Stimulated activated CD4-positive, alpha-beta T cell treated with anti-CD3 and anti-CD28 coated beads, Interleukin-4, amount 100 ng/mL, for 4 hours (primary cell): ENCODE measurements at regions not wholly inside any gene's neighbourhood (a gene's known extent, or its start where the extent isn't known, plus 50 kb on each side); places are given as distances from the start of the nearest gene placed in this dataset.
"Not testable (repeated sequence)": the region's sequence is repeated elsewhere in the genome, so short reads cannot be mapped to it uniquely, and the experiment has no call there.

ENCODE experiments used
- DNase-seq, 2 experiments: peaks; one replicate each; pipeline ENCODE4 v3.0.0-alpha.2; 2020

DNA sequence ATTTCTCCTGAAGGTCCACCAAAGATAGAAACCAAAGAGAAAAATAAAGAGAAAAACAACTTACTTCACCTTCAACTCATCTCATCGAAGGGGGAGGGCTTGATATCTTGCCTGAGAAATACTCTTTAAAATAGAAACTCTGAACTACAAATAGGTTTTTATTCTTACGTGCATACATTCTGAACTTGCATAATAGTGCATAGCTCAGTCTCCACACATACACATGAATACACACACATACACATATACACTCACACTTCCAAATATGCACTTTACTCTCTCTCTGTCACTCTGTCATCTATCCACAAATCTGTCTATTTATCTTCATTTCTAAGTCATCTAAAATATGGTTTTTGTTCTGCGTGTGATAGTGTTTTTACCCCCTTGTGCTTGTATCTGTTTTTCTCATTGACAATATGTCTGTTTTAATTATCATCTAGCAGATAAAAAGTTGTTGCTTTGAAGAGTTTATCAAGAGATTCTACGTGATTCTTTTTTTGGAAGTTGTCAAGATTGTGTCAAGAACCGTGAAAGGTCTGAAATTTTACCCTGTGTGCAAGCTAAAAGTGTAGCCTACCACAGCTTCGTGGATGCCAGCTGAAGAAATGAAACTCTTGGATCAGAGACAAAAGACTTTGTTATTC, 468.8 kb downstream of the EPM2A start:
- DNase-seq = no peak

DNA sequence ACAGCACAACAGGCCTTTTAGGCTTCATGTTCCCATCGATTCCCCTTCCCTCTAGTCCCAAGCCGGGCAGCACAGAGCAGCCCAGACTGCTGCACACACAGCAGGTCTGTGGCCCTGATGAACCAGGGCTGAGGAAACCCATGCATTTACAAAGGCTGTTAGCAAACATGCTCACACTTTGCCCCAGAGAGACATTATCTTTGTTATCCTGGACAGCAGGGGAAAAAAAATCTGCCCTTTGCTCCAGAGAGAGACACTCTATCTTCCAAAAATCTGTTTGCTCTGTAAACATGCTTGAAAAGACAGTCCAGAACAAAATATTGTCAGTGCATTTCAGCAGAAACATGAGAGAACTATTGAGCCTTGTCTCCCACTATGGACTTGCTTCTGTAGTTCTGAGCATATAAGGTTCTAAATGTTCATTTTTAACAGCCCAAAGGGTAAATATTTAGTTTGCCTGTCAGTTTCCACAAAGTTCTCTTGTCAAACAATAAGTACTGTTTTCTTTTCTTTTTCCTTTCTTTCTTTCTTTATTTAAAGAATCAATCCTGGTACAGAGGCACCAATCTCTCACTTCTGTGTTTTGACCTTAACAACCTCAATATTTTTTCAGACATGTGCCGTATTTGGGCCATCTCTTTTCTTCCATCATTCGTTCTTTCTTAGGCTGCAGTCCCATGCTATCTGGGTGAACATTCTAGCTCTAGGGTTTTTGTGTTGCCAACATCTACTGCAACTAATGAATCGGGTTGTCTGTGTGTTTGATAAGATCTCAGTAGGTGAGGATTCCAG, 468.0 kb downstream of the EPM2A start:
- no peak for DNase-seq

DNA sequence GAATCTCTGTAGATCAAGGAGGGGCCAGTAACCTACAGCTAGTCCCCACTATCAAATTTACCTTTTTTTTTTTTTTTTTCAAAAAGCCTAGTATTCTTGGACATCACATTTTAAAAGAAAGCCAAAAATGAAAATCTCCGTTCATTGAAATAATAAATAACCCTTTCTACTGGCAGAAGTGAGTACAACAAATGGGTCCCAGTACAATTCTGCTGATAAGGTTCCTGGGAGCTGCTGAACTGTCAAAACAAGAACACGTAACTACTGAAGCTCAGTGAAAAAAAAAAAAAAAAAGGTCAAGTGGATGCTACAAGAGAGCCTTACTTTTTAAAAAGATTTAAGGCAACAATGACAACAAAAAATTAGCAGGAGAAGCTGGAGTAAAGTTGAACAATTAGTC, 464.9 kb downstream of the EPM2A start:
- no peak for DNase-seq

DNA sequence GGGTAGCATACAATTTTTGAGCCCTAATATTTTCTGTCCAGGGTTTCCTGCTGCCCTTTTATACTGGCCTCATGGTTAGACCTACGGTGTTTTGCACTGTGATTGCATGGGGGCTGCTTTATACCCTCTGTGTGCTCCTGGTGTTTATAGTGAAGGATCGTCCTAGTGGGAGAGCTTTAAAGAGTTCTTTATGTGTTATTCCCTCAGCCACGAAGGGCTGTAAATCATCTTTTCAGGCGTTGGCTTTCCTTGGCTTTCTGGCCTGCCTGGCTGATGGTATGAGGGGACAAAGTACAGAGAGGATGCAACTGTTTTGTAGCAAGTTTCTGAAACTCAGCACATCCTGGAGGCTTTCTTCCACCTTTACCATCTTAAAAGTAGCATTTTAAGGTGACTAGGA, 464.3 kb downstream of the EPM2A start:
- no peak for DNase-seq

DNA sequence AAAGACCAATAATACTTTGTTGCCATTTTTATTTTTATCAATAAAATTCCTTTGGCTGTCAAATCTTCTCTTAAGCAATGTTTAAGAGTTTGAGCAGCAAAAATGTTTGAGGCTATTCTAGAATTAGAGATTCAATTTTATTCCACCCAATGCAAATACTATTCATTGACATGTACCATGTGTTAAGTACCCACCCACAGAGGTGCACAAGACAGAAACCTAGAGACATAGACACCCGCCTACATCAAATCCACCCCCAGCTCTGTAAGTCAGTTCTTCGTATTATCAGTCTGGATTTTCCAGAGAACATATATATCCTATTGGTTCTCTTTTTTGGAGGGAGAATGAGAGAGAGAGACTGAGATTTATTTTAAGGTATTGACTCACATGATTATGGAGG, 463.7 kb downstream of the EPM2A start:
- DNase-seq = no peak

DNA sequence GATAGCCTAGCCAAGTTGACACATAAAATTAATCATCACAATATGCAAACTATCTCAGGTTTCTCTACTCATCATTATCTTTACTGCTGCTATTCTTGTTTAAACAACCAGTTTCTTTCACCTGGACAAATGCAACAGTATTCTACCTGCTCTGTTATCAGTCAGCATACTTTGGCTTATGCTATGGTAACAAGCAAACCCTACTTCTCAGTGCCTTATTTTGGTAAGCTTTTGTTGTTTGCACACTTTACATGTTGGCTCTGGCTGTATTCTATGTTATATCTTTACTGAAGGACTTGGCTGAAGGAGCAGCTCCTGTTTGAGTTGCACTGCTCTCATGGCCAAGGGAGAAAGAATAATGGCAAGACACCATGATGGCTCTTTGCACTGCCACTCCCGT, 463.1 kb downstream of the EPM2A start:
- no peak for DNase-seq

DNA sequence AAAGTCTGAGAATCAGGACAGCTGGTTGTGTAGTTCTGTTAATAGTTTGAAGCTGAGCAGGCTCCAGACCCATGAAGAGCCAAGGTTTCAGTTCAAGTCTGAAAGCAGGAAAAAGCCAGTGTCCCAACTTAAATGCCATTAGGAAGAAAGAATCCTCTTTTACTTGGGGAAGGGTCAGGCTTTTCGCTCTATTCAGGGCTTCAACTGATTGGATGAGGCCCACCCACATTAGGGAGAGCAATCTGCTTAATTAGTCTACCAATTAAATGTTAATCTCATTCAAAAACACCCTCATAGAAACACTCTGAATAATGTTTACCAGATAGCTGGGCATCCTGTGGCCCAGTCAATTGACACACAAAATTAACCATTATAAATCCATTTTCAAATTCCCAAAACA, 462.2 kb downstream of the EPM2A start:
- DNase-seq = no peak

DNA sequence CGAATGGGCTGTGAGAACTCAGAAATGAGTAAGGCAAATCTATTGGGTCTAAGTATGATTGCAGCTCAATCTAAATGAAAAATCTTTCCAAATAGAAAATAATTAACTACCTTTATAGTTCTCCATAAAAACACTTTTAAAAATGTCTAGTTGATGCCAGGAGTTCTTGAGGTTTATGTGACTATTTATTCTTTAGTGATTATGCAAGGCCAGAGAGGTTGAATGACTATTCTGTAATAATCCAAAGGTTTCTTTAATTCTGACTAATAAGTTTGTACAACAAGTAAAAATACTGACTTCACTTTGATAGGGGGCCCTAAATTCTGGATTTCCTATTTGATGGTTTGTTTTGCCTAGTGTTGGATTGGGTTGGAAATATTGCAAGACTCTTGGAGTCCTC, 461.2 kb downstream of the EPM2A start:
- no peak for DNase-seq

DNA sequence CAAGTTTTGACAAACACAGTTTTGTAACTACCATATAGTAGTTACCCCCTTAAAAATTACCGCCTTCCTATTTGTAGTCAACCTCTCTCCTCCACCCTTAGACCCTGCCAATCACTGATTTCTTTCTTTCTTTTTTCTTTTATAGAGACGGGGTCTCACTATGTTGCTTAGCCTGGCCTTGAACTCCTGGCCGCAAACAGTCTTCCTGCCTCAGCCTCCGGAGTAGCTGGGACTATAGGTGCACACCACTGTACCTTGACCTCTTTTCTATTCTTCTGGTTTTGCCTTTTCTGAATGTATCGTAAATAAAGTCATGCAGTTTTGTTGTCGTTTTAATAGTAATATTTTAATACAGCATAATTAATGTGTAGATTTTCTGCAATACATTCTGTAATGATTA, 460.3 kb downstream of the EPM2A start:
- DNase-seq = no peak

DNA sequence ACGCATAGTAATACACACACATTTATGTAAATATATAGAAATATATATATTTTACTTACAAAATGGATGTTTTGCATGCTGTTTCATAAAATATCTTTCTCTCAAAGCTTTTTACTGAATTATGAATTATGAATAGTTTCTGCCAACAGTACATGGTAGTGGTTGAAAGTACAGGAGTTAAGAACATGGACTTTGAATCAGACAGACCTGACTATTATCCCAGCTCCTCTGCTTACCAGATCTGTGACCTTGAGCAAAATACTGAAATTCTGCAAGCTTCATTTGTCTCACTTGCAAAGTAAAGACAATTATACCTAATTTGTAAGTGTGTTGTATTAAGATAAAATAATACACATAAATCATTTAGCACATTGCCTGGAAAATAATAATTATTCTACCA, 459.5 kb downstream of the EPM2A start:
- no peak for DNase-seq

DNA sequence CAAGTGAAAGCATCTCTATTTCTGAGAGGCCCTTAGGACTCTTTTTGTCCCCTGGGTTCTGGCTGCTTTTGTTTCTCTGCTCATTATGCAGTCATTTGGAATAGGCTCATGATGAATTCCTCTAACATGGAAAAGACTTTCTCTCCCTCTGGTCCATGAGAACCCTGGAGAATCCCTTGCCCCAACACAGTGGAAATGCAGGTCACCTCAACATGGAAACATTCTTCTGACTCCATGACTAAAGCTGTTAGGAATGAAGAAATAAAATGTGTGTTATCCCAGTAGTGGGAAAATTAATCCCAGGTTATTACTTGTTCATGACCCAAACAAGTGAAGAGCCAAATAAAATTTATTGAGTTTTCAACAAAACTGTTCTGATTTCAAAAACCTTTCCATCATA, 458.6 kb downstream of the EPM2A start:
- no peak for DNase-seq

DNA sequence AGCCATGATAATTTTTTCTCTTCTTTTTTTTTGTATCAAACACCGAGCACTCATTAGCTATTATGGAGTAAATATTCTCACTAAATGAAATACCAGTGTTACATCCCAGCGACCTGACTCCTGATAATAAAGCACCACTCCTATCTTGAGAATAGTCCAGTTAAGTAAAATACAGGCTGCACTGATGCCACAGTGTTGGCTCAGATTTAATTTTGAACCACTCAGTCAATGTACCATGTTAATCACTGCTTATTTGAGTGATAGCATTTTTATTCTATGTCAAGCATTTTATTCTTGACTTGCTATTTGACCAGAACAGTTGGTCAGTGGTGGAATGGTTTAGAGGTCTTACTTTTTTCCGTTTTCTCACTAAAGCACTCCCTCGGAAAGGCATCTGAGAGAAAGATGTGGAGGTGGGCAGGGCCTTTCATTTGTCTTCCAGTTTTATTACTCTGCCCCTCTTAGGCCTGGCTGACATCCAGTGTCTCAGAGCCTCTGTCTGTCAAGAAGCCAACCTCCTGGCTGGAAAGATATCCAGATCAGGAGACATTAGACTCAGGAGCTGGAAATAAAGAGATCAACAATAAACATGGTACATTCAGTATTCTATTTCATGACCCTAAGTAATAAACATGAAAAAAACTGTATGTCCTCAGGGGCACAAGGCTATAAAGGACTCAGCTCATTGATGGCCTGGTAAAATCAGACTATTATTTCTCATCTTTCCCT, 457.8 kb downstream of the EPM2A start:
- no peak for DNase-seq

DNA sequence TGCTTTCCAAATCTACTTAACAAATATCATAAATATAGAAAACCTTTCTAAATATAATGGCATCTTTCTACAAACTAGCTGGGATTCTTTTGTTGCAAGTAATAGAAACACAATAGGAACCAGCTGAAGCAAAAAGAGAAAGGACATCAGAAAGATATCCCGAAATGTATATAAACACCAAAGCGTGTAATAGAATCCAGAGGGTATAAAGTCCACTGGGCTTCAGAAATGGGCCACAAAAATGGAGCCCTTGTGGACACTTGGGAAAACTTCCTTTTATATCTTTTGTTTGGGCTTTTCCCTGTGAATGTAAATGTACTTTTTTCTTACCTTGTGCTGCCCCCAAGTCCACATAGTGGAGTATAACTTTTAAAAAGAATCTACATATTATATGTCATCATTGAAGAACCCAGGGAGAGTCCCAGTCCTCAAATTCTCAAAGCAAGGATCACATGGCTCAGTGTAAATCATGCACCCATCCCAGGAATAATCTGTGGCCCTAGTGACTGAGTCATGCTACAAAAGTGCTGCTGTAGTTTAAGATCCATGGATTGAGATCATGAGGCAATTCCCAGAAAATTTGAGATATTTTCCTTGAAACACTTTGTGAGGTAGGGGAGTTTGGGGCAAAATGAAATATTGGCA, 457.0 kb downstream of the EPM2A start:
- no peak for DNase-seq

DNA sequence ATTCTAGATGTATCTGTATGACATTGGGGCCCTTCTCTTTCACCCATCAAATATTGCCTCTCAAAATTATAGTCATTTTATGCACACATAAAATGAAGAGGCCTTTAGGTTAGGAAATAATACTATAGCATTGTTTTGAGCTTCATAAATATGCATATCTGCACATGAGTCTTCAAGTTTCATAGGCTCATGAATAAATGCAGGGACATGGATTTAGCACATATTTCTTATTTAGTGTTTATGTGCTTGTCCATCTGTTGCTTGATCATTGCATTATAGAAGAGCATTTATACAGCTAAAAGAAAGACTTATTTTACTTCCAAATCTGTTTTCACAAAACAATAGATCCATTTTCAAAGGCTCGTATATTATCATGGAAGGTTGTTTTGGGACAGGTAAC, 455.8 kb downstream of the EPM2A start:
- DNase-seq = no peak

DNA sequence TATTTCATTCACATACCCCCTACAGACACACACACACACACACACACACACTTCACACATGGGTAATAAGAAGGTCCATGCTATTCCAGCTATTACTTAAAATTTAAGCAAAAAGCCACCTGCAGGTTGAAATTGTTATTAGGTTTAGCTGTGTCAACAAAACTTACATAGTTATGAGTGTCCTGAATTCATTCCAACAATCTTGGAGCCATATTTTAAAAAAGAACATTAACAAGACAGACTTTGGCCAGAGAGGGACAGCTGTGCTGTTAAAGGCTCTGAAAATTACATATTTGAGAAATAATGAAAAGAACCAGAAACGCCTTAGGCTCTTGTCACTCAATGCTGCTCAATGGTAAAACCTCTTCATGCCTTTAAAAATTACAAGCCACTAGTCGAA, 455.3 kb downstream of the EPM2A start:
- DNase-seq = no peak

DNA sequence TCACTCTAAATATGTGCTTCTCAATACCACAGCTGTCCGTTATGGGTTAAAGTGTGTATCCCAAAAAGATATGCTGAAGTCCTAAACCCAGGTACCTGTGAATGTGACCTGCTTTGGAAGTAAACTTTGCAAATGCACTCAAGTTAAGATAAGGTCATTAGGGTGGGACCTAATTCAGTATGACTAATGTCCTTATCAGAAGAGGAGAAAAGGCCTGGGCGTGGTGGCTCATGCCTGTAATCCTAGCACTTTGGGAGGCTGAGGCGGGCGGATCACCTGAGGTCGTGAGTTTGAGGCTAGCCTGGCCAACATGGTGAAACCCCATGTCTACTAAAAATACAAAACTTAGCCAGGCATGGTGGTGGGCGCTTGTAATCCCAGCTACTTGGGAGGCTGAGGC, 452.1 kb downstream of the EPM2A start:
- DNase-seq = not testable (repeated sequence)

DNA sequence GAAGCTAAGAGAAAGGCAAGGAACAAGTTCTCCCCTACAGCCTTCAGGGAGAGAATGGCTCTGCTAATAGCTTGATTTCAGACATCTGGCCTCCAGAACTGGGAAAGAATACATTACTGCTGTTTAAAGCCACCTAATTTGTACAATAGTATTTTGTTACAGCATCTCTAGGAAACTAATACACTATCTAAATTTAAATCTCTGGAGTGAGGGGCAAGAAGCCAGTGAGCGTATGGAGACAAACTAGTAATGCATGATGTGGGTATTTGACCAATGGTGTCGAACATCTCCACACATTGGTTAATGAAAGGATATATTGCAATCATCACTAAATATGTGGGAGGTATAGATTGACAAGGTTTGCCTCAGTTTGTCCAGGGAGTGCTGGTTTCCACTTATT, 451.5 kb downstream of the EPM2A start:
- DNase-seq = no peak

DNA sequence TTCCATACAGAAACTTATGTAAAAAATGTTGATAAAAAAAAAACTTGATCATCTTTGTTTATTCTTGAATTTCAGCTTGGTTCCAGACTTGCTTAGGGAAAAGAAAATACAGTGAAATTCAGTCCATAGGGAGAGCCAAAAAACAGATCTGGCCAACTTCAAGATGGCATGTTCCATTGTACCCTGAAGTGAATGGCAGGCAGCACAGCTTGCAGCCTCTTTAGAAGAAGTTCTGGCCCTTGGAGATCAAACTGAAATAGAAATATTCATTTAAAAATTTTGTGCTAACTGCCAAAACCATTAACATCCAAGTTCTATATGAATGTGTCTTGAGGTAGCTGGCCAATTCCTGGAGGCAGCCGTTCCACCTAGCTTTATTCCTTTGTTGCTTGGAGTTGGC, 448.4 kb downstream of the EPM2A start:
- DNase-seq = no peak

DNA sequence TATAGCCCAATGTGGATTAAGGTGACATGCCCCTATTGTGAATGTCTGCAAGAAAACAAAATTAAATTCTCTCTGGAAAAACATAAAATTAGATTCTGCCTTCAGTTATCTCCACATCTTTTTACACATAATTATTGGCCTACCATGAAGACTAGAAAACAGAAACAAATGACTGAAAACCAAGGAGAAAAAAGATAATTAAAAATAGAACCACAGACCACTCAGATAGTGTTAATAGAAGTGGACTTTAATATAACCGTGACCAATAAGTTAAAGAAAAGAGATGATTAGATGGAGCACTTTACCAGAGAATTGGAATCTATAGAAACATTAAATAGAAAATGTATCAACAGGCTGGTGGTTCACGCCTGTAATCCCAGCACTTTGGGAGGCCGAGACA, 445.7 kb downstream of the EPM2A start:
- DNase-seq = no peak

DNA sequence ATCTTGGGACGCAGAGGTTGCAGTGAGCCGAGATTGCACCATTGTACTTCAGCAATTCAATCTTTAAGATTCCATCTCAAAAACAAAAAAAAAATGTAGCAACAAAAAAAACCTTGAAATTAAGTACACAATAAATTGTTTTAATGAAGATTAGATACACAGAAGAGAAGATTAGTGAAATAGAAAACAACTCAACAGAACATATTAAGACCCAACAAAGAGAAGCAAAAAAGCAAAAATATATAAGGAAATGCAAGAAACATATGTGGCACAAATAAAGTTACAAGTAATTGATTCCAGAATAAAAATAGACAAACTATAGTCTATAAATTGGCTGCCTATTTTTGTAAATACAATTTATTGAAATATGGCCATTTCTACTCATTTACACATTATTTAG, 445.2 kb downstream of the EPM2A start:
- DNase-seq = no peak

DNA sequence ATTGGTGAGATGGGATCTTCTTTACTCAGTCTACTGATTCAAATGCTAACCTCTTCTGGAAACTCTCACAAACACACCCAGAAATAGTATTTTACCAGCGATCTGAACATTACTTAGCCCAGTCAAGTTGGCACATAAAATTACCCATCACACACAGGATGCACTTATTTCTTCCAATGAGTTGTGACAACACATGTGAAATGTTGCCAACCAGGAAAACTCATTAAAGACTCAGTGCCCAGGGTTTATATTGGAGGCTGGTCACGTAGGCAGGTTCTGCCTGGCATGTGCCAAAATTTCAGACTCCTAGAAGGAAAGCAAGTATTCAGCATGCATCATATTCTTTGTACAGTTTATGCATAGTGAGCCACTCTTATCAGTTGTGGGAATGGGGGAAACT, 443.3 kb downstream of the EPM2A start:
- DNase-seq = no peak

DNA sequence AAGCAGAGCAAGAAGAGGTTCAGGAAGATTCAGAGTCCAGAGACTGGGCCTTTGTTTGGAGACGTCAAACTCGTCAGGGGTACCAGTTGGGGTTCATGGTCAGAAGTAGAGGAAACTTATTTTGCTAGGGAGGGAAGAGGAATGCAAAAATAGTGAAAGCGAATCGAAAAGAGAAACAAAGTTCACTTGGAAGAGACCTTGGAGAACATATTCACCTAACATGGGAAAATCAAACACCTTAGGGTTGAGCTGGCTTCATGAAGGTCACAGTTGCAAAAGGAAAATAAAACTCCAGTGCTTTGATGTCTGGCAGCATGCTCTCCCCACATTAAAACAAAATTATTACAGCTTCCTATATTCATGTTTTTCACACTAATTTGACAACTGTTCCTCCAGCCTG, 440.4 kb downstream of the EPM2A start:
- DNase-seq = no peak

DNA sequence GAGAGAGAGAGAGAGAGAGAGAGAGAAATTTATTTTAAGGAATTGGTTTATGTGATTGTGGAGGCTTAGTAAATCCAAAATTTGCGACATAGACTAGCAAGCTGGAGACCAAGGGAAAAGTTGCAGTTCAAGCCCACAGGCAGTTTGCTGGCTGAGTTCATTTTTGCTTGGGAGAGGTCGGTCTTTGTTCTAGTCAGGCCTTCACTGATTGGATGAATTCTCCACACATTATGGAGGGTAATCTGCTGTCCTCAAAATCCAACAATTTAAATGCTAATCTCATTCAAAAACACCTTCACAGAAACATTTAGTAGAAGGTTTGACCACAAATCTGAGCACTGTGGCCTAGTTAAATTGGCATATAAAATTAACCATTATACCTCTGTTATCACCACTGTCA, 439.6 kb downstream of the EPM2A start:
- DNase-seq = no peak

DNA sequence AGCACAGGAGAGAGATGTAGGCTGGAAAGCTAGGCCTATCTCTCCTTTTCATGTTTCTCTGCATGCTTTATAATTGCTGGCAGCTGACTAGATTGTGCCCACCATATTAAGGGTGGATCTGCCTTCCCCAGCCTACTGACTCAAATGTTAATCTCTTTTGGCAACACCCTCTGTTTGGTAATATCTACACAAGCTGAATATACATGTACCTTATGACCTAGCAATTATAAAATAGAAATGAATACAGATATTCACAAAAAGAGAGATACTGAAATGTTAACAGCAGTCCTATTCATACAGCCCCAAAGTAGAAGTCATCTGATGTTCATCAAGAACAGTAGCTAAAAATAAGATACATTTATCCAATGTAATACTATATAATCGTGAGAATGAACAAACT, 429.6 kb downstream of the EPM2A start:
- DNase-seq = no peak
